H1 (cell line): ENCODE measurements at regions not wholly inside any gene's neighbourhood (a gene's known extent, or its start where the extent isn't known, plus 50 kb on each side); places are given as distances from the start of the nearest gene placed in this dataset.

Source experiments
- TCF12 ChIP-seq: IDR thresholded peaks from 2 replicates; pipeline ENCODE4 v1.6.1; 2011; ENCODE audit warnings: low read depth, mild to moderate bottlenecking, low read length

GRCh38 chr6:155974359-155974758 is 518.7 kb upstream of the NOX3 start (continued):
- no peak for TF ChIP-seq TCF12
